IMR-90 (cell line): ENCODE measurements at regions not wholly inside any gene's neighbourhood (a gene's known extent, or its start where the extent isn't known, plus 50 kb on each side); places are given as distances from the start of the nearest gene placed in this dataset.

Experiments used
- ATAC-seq: fragments of 200-7000 bp; cut with Tn5 transposase; 2 replicates; pipeline ENCODE4 v1.9.1; 2020; ENCODE audit warnings: low read depth, mild to moderate bottlenecking, moderate library complexity
- BruUV-seq: library from RNA; stranded (reverse); fragments of 400-500 nt; replicated peaks from 2 replicates; lab custom pipeline; 2021; lab: Mats Ljungman, UMichigan
- CTCF ChIA-PET: fragments of 300-600 bp; formaldehyde crosslinking; extraction: SDS; loops from one replicate; lab custom pipeline; 2021; ENCODE audit warnings: antibody characterized with exemption; lab: Yijun Ruan, JAX
- POLR2A ChIA-PET: fragments of 300-600 bp; sonication (Branson Sonifier 250); formaldehyde crosslinking; loops from one replicate; lab custom pipeline; 2022; ENCODE audit warnings: antibody characterized with exemption; ENCODE audit not compliant: unreplicated experiment; lab: Charles Lee
- DNase-seq: peaks from one replicate; pipeline ENCODE4 v3.0.0; 2013
- H2AFZ ChIP-seq: replicated peaks from 2 replicates; pipeline ENCODE3; 2013; ENCODE audit warnings: low read length, mild to moderate bottlenecking; ENCODE audit not compliant: poor library complexity
- H2AK5ac ChIP-seq: 2 replicates; pipeline ENCODE4 v1.6.1; 2013; ENCODE audit warnings: low read depth, low read length, inconsistent platforms
- H2AK9ac ChIP-seq: replicated peaks from 2 replicates; pipeline ENCODE3; 2013; ENCODE audit warnings: mild to moderate bottlenecking, low read depth, low read length, moderate library complexity; ENCODE audit not compliant: poor library complexity
- H2BK120ac ChIP-seq: 2 replicates; pipeline ENCODE4 v1.6.1; 2013; ENCODE audit warnings: low read depth, low read length, inconsistent platforms
- H2BK15ac ChIP-seq: 3 replicates; pipeline ENCODE4 v1.6.1; 2013; ENCODE audit warnings: low read depth, low read length, inconsistent platforms
- H2BK20ac ChIP-seq: 2 replicates; pipeline ENCODE4 v1.6.1; 2013; ENCODE audit warnings: low read depth, mild to moderate bottlenecking, inconsistent platforms, low read length, moderate library complexity
- H2BK5ac ChIP-seq: 2 replicates; pipeline ENCODE4 v1.6.1; 2013; ENCODE audit warnings: mild to moderate bottlenecking, low read depth, low read length, inconsistent platforms; ENCODE audit not compliant: poor library complexity, severe bottlenecking
- H3K14ac ChIP-seq: replicated peaks from 2 replicates; pipeline ENCODE4 v1.6.1; 2013; ENCODE audit warnings: low read depth, low read length, inconsistent platforms
- H3K18ac ChIP-seq: 2 replicates; pipeline ENCODE4 v1.6.1; 2013; ENCODE audit warnings: low read depth, low read length, control low read depth
- H3K23ac ChIP-seq: 2 replicates; pipeline ENCODE4 v1.6.1; 2013; ENCODE audit warnings: low read depth, low read length, inconsistent platforms
- H3K27ac ChIP-seq: 2 replicates; pipeline ENCODE4 v1.5.1; 2013; ENCODE audit warnings: mild to moderate bottlenecking, control low read depth, low read length; ENCODE audit not compliant: insufficient read depth
- H3K27me3 ChIP-seq: 2 replicates; pipeline ENCODE4 v1.6.1; 2013; ENCODE audit warnings: low read length; ENCODE audit not compliant: control insufficient read depth, insufficient read depth
- H3K36me3 ChIP-seq: 2 replicates; pipeline ENCODE4 v1.6.1; 2013; ENCODE audit warnings: low read length, mixed read lengths; ENCODE audit not compliant: control insufficient read depth, insufficient read depth
- H3K4ac ChIP-seq: 2 replicates; pipeline ENCODE4 v1.6.1; 2013; ENCODE audit warnings: low read depth, low read length, inconsistent platforms
- H3K4me1 ChIP-seq: 2 replicates; pipeline ENCODE4 v1.6.1; 2013; ENCODE audit warnings: low read length, mixed read lengths; ENCODE audit not compliant: control insufficient read depth, insufficient read depth
- H3K4me2 ChIP-seq: 2 replicates; pipeline ENCODE4 v1.6.1; 2013; ENCODE audit warnings: low read depth, mild to moderate bottlenecking, control low read depth, low read length, moderate library complexity
- H3K4me3 ChIP-seq: 2 replicates; pipeline ENCODE4 v1.5.1; 2013; ENCODE audit warnings: low read depth, mild to moderate bottlenecking, control low read depth, low read length, moderate library complexity; ENCODE audit not compliant: insufficient read depth
- H3K56ac ChIP-seq: 2 replicates; pipeline ENCODE4 v1.6.1; 2013; ENCODE audit warnings: low read length, inconsistent platforms; ENCODE audit not compliant: insufficient read depth; ENCODE audit errors: extremely low read depth
- H3K79me1 ChIP-seq, 2 experiments: 2 replicates each; pipeline ENCODE4 v1.6.1; 2013; ENCODE audit warnings: low read length in 2 of 2, inconsistent platforms in 1 of 2, low read depth in 1 of 2
- H3K9ac ChIP-seq: 2 replicates; pipeline ENCODE4 v1.6.1; 2013; ENCODE audit warnings: low read depth, low read length, control low read depth
- H3K9me1 ChIP-seq: 2 replicates; pipeline ENCODE4 v1.6.1; 2013; ENCODE audit warnings: low read length, inconsistent platforms; ENCODE audit not compliant: insufficient read depth
- H3K9me3 ChIP-seq: 2 replicates; pipeline ENCODE4 v1.6.1; 2013; ENCODE audit warnings: low read length; ENCODE audit not compliant: control insufficient read depth, insufficient read depth
- H4K20me1 ChIP-seq: 2 replicates; pipeline ENCODE4 v1.6.1; 2013; ENCODE audit warnings: low read length, inconsistent platforms; ENCODE audit not compliant: insufficient read depth
- H4K5ac ChIP-seq: 2 replicates; pipeline ENCODE4 v1.6.1; 2013; ENCODE audit warnings: mild to moderate bottlenecking, low read depth, low read length, control low read depth
- H4K8ac ChIP-seq, 2 experiments: 2 replicates each; pipeline ENCODE4 v1.6.1; 2013; ENCODE audit warnings: low read depth in 2 of 2, low read length in 2 of 2, control low read depth in 1 of 2, inconsistent platforms in 1 of 2
- H4K91ac ChIP-seq: 2 replicates; pipeline ENCODE4 v1.6.1; 2013; ENCODE audit warnings: low read depth, low read length, inconsistent platforms; ENCODE audit not compliant: insufficient read depth
- CTCF ChIP-seq: conservative IDR thresholded peaks from 2 replicates; pipeline ENCODE4 v1.5.1; 2012; ENCODE audit warnings: mild to moderate bottlenecking, low read depth, low read length, improper control_type of control experiment
- FOS ChIP-seq: fragments of 150-350 bp; IDR thresholded peaks from 2 replicates; pipeline ENCODE4 v1.6.1; 2016; ENCODE audit warnings: low read depth, low read length
- MAFK ChIP-seq: IDR thresholded peaks from 2 replicates; pipeline ENCODE4 v1.6.1; 2012; ENCODE audit warnings: low read depth, low read length, improper control_type of control experiment
- POLR2A ChIP-seq: IDR thresholded peaks from 2 replicates; pipeline ENCODE4 v1.6.1; 2012; ENCODE audit warnings: mild to moderate bottlenecking, low read depth, low read length
- SMC3 ChIP-seq: fragments of 150-350 bp; IDR thresholded peaks from 2 replicates; pipeline ENCODE4 v1.6.1; 2016; ENCODE audit warnings: low read depth, mild to moderate bottlenecking, antibody characterized with exemption, low read length, moderate library complexity
- WGBS, 2 experiments: methylation state at CpG; one replicate each; pipeline versions ENCODE4 v1.1.5 to v1.1.7; 2013; ENCODE audit warnings: missing lambda C conversion rate in 2 of 2; ENCODE audit not compliant: insufficient read length in 1 of 2; ENCODE audit errors: extremely low coverage in 2 of 2; 5-methylcytosine and 5-hydroxymethylcytosine counted together
- dilution Hi-C: fragments of 300-500 bp; cut with HindIII; formaldehyde crosslinking; loops from one replicate; pipeline ENCODE4 v1.14.3; 2018; ENCODE audit warnings: low sequenced_read_pairs; ENCODE audit not compliant: unreplicated experiment
- in situ Hi-C: fragments of 300-500 bp; cut with MboI; formaldehyde crosslinking; loops from 3 replicates; pipeline ENCODE4 v1.14.3; 2019; ENCODE audit warnings: low sequenced_read_pairs, inconsistent platforms, mixed read lengths
- intact Hi-C: fragments of 100-400 bp; cut with micrococcal nuclease; formaldehyde crosslinking; loops from 2 replicates; pipeline ENCODE4 v1.10.0; 2022

GRCh38 chr5:74363603-74364205 is 276.8 kb downstream of the ENC1 start:
- dilution Hi-C loops (no loop called here), intact Hi-C loops (no loop called here), in situ Hi-C loops (no loop called here)
- no peak overlapping the region for H3K18ac ChIP-seq
- H2BK15ac ChIP-seq: no peak overlapping the region
- no peak for ATAC-seq
- H2BK120ac ChIP-seq: no peak overlapping the region
- H3K4me3 ChIP-seq: no peak overlapping the region
- H4K20me1 ChIP-seq: no peaks in the 10 kb centered on the region
- POLR2A ChIA-PET: no interaction called here
- H3K79me1 ChIP-seq: no peaks in the 10 kb centered on the region
- H4K91ac ChIP-seq: no peak overlapping the region
- no peaks in the 10 kb centered on the region for H3K36me3 ChIP-seq
- no peaks in the 10 kb centered on the region for H3K9me1 ChIP-seq
- H3K4ac ChIP-seq: no peak overlapping the region
- H4K8ac ChIP-seq: no peak overlapping the region
- H3K23ac ChIP-seq: no peak overlapping the region
- no CpG with 5 or more reads among the region's 7 CpGs for WGBS, 2 experiments
- H3K9ac ChIP-seq: no peak overlapping the region
- H2AFZ ChIP-seq: no peak overlapping the region
- CTCF ChIA-PET: no interaction called here
- DNase-seq: no peak
- no peak overlapping the region for H2BK20ac ChIP-seq
- H3K27ac ChIP-seq: no peak overlapping the region
- H3K56ac ChIP-seq: no peak overlapping the region
- no peak overlapping the region for H3K14ac ChIP-seq
- TF ChIP-seq CTCF: no peak
- TF ChIP-seq POLR2A: no peak
- TF ChIP-seq FOS: no peak
- no peak for TF ChIP-seq SMC3
- no peak for TF ChIP-seq MAFK
- H3K4me1 ChIP-seq: no peaks in the 10 kb centered on the region
- no peak overlapping the region for H4K5ac ChIP-seq
- H2AK5ac ChIP-seq: no peak overlapping the region
- H3K27me3 ChIP-seq: peaks cover 23% of the 10 kb centered on the region
- no peak overlapping the region for H2BK5ac ChIP-seq
- no peak overlapping the region for H3K4me2 ChIP-seq
- peaks cover 5% of the 10 kb centered on the region; the same call in 1 of the 2 replicates for H3K9me3 ChIP-seq
- H2AK9ac ChIP-seq: no peak overlapping the region
- BruUV-seq: no TSS peak
